Right lobe of liver (tissue), 4 donors: ENCODE measurements at regions not wholly inside any gene's neighbourhood (a gene's known extent, or its start where the extent isn't known, plus 50 kb on each side); places are given as distances from the start of the nearest gene placed in this dataset.

Experiments used
- CTCF ChIP-seq, 4 donors: fragments of 200-600 bp in 3 of 4; fragments of 450-650 bp in 1 of 4; IDR thresholded peaks; one replicate each; pipeline versions ENCODE4 v1.5.1 to v1.8.0; 2016 to 2022; ENCODE audit warnings: antibody characterized with exemption in 4 of 4, mild to moderate bottlenecking in 2 of 4
- POLR2A ChIP-seq: fragments of 450-650 bp; IDR thresholded peaks from one replicate; pipeline ENCODE4 v1.6.1; 2017; ENCODE audit warnings: antibody characterized with exemption, mild to moderate bottlenecking
- donor health status: DM: no; HTN: no; CAD: no.
- donor health status: DM: no; HTN: no; CAD: no.
- donor health status: DM: no; HTN: yes; CAD: no.

GRCh38 chr15:45904019-45904418 lies 269.2 kb downstream of the SQOR start:
- TF ChIP-seq CTCF (IDR thresholded peaks at IDR 0.05) = no peak
- no peak for TF ChIP-seq POLR2A
